HG03521 (cell line): ENCODE measurements at regions not wholly inside any gene's neighbourhood (a gene's known extent, or its start where the extent isn't known, plus 50 kb on each side); places are given as distances from the start of the nearest gene placed in this dataset.

Experiments used
- ATAC-seq: cut with Tn5 transposase; IDR thresholded peaks from one replicate; pipeline ENCODE4 v1.9.1; 2021; ENCODE audit warnings: mild to moderate bottlenecking, moderate library complexity; ENCODE audit not compliant: unreplicated experiment

GRCh38 chr4:177687117-177687516 lies 244.9 kb upstream of the AGA start:
- ATAC-seq, result no peak

GRCh38 chr4:177692907-177693306 lies 250.7 kb upstream of the AGA start:
- ATAC-seq, result no peak

- no peak for ATAC-seq
Measured at GRCh38 chr4:177696438-177696966, 254.3 kb upstream of the AGA start.

DNA sequence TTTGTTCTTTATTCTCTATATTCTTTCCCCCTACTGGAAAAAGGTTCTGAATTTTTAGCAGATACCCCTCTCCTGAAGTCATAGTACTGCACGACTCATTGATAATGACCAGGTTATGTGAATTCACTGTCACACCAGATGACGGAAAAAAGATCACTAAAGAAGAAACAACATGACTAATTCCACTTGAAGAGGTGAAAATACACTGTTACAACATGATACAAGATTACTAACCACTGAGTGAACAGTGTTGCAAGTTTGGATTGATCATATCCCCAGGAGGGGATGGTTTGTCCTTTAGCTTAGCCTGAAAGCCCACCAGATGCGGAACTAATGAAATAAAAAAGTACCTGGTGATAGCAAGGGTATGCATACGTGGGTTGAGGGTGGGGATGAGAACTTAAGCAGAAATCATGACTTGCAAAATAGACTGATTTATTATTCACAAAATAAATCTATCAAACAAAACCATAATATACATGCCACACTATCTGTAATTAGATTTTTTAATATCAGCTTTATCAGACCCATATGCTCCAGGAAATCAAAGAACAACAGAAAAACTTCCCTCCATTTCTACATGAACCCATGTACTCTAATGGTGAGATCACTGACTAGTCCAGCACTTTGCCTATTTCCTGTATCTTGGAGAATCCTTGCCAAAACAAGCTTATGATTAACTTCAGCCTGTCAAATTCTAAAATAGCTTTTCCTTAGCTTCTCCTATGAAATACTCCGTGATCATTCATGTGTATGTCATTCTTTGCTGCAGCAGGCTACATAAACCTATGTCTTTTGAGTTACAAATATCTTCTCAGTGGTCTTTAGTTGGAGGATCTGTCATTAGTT lies 257.4 kb upstream of the AGA start:
- ATAC-seq, result no peak

GRCh38 chr4:177706916-177707315 lies 264.7 kb upstream of the AGA start:
- no peak for ATAC-seq

- no peak for ATAC-seq
Measured at GRCh38 chr4:177713454-177713853, 271.2 kb upstream of the AGA start.

DNA sequence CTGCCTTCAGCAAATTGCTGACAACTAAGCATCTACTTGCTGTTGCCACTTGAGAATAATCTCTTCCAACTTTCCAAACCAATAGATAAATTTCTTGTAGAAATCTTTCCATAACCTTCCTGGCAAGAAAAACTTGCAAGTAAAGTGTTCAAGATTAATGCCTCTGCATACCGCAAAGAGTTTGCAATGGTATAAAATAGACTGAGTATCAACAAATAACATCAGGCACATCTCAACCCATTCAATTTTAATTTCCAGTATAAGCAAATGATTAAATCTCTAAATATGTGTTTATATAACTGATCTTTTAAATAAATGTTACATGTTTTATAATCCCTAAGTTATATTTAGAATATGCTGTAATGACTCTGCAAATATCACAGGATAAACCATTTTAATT lies 275.2 kb upstream of the AGA start:
- no peak for ATAC-seq

DNA sequence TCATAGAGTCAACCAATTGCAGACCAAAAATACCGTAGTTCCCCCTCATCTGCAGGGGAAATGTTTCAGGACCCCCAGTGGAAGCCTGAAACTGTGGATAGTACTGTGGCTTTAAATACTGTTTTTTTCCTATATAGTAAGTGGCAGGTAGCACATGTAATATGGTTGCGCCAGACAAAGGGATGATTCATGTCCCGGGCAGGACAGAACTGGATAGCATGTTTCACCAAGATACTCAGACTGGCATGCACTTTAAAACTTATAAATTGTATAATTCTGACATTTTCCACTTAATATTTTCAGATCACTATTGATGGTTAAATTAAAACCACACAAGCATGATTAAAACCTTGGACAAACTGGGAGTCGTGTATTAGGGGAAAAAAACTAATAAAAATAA lies 276.3 kb upstream of the AGA start:
- ATAC-seq, result no peak

- no peak for ATAC-seq
Measured at GRCh38 chr4:177726111-177726510, 283.9 kb upstream of the AGA start.

DNA sequence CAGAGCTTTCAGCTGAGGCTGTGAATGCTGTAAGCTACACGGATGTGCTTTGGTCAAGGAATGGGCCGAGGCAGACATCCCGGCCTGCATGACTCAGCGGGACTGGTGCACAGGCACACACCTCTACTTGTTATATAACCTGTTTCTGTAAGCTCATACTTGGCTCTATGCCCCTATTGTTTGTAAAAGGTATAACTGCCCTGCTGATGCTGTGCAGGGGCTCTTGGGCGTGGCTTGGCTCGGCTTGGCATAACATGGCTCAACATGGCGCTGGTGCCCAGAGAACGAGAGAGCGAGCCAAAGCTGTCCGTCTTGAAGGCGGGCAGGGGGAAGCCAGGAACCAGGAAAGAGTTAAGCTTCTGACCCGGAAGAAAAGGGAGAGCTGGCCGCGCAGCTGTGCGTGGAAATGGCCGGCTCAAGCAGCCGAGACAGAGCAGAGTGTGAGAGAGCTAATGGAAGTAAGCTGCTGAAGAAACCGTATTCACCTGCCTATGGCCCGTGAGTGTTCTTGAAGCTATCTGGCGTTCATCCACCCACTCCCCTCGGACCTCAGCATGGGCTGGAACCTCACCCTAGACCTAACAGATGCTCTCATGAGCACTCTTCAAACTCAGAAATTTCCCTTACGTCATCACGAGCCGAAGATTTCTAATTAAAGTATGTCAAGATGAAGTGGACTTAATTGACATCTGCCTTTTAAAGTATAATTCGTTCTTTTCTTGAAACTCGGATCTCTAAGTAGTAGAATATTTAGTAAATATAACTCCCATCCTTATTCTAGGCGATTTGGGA lies 286.3 kb upstream of the AGA start:
- no peak for ATAC-seq

- ATAC-seq, result no peak
Measured at GRCh38 chr4:177729681-177730080, 287.4 kb upstream of the AGA start.

- no peak for ATAC-seq
Measured at GRCh38 chr4:177737387-177737940, 295.2 kb upstream of the AGA start.

GRCh38 chr4:177740563-177740962 lies 298.3 kb upstream of the AGA start:
- ATAC-seq, result no peak

- ATAC-seq, result no peak
Measured at GRCh38 chr4:177759729-177760128, 317.5 kb upstream of the AGA start.

DNA sequence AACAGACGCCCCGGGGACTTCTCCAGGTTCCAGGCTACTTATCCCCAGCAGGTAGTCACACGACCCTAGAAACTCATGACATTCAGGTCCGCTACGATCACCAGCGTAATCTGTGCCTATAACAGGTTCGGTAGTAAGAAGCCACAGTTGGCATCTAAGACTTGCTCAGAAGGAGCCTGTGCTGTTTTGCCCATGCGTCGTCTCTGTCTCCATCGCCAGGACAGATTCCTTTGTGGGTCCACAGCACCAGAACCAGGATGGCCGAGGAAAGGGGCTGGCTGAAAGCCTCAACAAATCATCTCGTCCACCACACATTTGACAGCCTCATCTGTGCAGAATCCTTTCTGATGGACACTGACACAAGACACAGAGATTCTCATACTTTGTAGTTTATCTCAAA lies 319.5 kb upstream of the AGA start:
- ATAC-seq, result no peak

- ATAC-seq, result no peak
Measured at GRCh38 chr4:177769155-177769554, 326.9 kb upstream of the AGA start.

DNA sequence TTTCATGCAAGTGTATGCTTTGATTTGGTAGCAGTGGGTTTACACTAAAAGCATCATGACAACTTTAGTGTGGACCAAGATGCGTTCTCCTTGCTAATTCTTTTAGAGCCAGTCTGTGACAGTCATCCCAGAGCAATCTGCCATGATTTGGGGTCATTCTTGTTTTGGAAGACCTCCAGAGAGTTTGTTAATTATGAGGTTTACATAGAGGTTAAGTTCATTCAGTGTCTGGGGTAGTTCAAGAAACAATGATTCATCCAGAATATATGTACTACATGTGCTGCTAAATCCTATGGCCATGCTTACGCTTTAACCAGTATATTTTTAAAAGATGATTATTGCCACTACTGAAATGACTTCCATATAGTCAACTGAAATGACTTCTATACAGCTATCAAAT lies 328.5 kb upstream of the AGA start:
- ATAC-seq, result no peak

- no peak for ATAC-seq
Measured at GRCh38 chr4:177771645-177772044, 329.4 kb upstream of the AGA start.

DNA sequence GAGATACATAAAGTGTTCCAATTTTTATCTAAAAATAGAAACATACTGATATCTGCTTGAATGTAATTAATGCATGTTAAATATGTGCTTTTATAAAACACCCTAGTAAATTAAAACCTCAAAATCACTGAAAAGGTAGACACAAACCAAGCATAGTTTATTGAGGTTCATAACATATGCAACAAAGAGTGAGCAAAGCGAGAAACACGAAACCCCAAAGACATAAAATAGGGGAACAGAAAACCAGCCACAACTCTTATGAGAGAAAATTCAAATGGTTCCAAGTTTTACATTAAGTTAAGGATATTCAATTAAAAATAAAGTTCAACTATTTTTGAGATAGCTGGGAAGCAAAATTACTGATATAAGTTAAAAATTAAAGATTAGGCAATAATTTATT lies 336.4 kb upstream of the AGA start:
- ATAC-seq, result no peak

DNA sequence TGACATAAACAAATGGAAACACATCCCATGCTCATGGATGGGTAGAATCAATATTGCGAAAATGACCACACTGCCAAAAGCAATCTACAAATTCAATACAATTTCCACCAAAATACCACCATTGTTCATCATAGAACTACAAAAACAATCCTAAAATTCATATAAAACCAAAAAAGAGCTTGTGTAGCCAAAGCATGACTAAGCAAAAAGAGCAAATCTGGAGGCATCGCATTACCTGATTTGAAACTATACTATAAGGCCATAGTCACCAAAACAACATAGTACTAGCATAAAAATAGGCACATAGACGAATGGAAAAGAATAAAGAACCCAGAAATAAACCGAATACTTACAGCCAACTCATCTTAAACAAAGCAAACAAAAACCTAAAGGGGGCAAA lies 342.8 kb upstream of the AGA start:
- no peak for ATAC-seq

- ATAC-seq, result no peak
Measured at GRCh38 chr4:177789610-177790009, 347.4 kb upstream of the AGA start.

GRCh38 chr4:177791188-177791587 lies 349.0 kb upstream of the AGA start:
- ATAC-seq, result no peak
